CD14-positive monocyte (primary cell): ENCODE measurements at regions not wholly inside any gene's neighbourhood (a gene's known extent, or its start where the extent isn't known, plus 50 kb on each side); places are given as distances from the start of the nearest gene placed in this dataset.

Experiments used
- DNase-seq, 3 donors: peaks; one replicate each; pipeline ENCODE4 v3.0.0-alpha.2; 2011 to 2022
- H2AFZ ChIP-seq: 2 replicates; pipeline ENCODE4 v1.6.0; 2012; ENCODE audit warnings: mild to moderate bottlenecking, low read depth, low read length, inconsistent platforms; ENCODE audit not compliant: insufficient read depth, poor library complexity, severe bottlenecking
- H3K27ac ChIP-seq, 2 donors: 1 replicate in 1 of 2; 2 replicates in 1 of 2; pipeline ENCODE4 v1.5.1; 2012 to 2013; ENCODE audit warnings: low read length in 2 of 2, control low read depth in 1 of 2, inconsistent platforms in 1 of 2, low read depth in 1 of 2, mild to moderate bottlenecking in 1 of 2
- H3K27me3 ChIP-seq, 2 donors: one replicate each; pipeline versions ENCODE4 v1.6.0 to v1.6.1; 2011 to 2013; ENCODE audit warnings: low read length in 2 of 2; ENCODE audit not compliant: control insufficient read depth in 2 of 2, insufficient read depth in 2 of 2
- H3K36me3 ChIP-seq, 2 donors: replicated peaks in 1 of 2; 1 replicate in 1 of 2; 2 replicates in 1 of 2; pipeline versions ENCODE4 v1.5.1 to v1.6.1; 2012 to 2013; ENCODE audit warnings: low read length in 2 of 2, control low read depth in 1 of 2, inconsistent platforms in 1 of 2, mild to moderate bottlenecking in 1 of 2; ENCODE audit not compliant: insufficient read depth in 2 of 2, control insufficient read depth in 1 of 2
- H3K4me1 ChIP-seq, 2 donors: 1 replicate in 1 of 2; 2 replicates in 1 of 2; pipeline versions ENCODE4 v1.5.1 to v1.6.1; 2012 to 2013; ENCODE audit warnings: low read length in 2 of 2, control low read depth in 1 of 2, inconsistent platforms in 1 of 2, mild to moderate bottlenecking in 1 of 2, moderate library complexity in 1 of 2; ENCODE audit not compliant: insufficient read depth in 2 of 2, control insufficient read depth in 1 of 2
- H3K4me2 ChIP-seq: replicated peaks from 2 replicates; pipeline ENCODE3; 2012; ENCODE audit warnings: low read length, moderate library complexity, mild to moderate bottlenecking; ENCODE audit not compliant: poor library complexity, severe bottlenecking; ENCODE audit errors: extremely low read depth
- H3K4me3 ChIP-seq, 3 experiments: fragments of 200-600 bp in 1 of 3; sonication (generic) in 1 of 3; replicated peaks in 1 of 3; 1 replicate in 2 of 3; 2 replicates in 1 of 3; pipeline ENCODE4 v1.5.1; 2011 to 2013; ENCODE audit warnings: low read length in 3 of 3, mild to moderate bottlenecking in 3 of 3, control low read depth in 2 of 3, low read depth in 2 of 3, inconsistent platforms in 1 of 3, moderate library complexity in 1 of 3
- H3K79me2 ChIP-seq: 2 replicates; pipeline ENCODE4 v1.6.0; 2012; ENCODE audit warnings: mild to moderate bottlenecking, control low read depth, inconsistent platforms, low read length, moderate library complexity; ENCODE audit not compliant: insufficient read depth
- H3K9ac ChIP-seq: 2 replicates; pipeline ENCODE4 v1.6.0; 2017; ENCODE audit warnings: low read length, mild to moderate bottlenecking; ENCODE audit not compliant: insufficient read depth, poor library complexity, severe bottlenecking
- H3K9me3 ChIP-seq, 2 donors: replicated peaks in 1 of 2; 1 replicate in 1 of 2; 2 replicates in 1 of 2; pipeline versions ENCODE4 v1.5.1 to v1.6.1; 2012 to 2013; ENCODE audit warnings: low read length in 2 of 2, control low read depth in 1 of 2; ENCODE audit not compliant: control insufficient read depth in 1 of 2, insufficient read depth in 1 of 2
- H4K20me1 ChIP-seq: 2 replicates; pipeline ENCODE4 v1.6.0; 2012; ENCODE audit warnings: mild to moderate bottlenecking, low read length, control low read depth, moderate library complexity; ENCODE audit not compliant: insufficient read depth
- H3K27ac Mint-ChIP-seq, 7 donors: one replicate each; pipeline ENCODE4 v1.8.0; 2020; ENCODE audit warnings: mild to moderate bottlenecking in 7 of 7, mixed read lengths in 7 of 7, moderate library complexity in 6 of 7, inconsistent platforms in 2 of 7
- H3K27me3 Mint-ChIP-seq, 3 donors: one replicate each; pipeline ENCODE4 v1.8.0; 2021 to 2022; ENCODE audit warnings: low read depth in 3 of 3, mild to moderate bottlenecking in 3 of 3, mixed read lengths in 3 of 3, moderate library complexity in 3 of 3, inconsistent platforms in 1 of 3
- H3K36me3 Mint-ChIP-seq, 2 donors: one replicate each; pipeline ENCODE4 v1.8.0; 2020; ENCODE audit warnings: mixed read lengths in 2 of 2, inconsistent platforms in 1 of 2, mild to moderate bottlenecking in 1 of 2
- H3K4me1 Mint-ChIP-seq: one replicate; pipeline ENCODE4 v1.8.0; 2020; ENCODE audit warnings: mild to moderate bottlenecking, mixed read lengths
- H3K4me3 Mint-ChIP-seq, 2 donors: one replicate each; pipeline ENCODE4 v1.8.0; 2020; ENCODE audit warnings: mild to moderate bottlenecking in 2 of 2, mixed read lengths in 2 of 2, moderate library complexity in 1 of 2
- H3K9me3 Mint-ChIP-seq, 7 donors: one replicate each; pipeline ENCODE4 v1.8.0; 2020 to 2022; ENCODE audit warnings: mixed read lengths in 7 of 7, mild to moderate bottlenecking in 6 of 7, moderate library complexity in 6 of 7, inconsistent platforms in 2 of 7
- CTCF ChIP-seq: fragments of 200-600 bp; IDR thresholded peaks from one replicate; pipeline ENCODE4 v1.8.0; 2022; ENCODE audit warnings: antibody characterized with exemption, mild to moderate bottlenecking
- WGBS: methylation state at CpG from one replicate; pipeline ENCODE4 v1.1.5; 2013; ENCODE audit warnings: missing lambda C conversion rate; ENCODE audit not compliant: insufficient coverage; 5-methylcytosine and 5-hydroxymethylcytosine counted together
- intact Hi-C, 2 donors: fragments of 100-400 bp; cut with micrococcal nuclease; formaldehyde crosslinking; loops; one replicate each; pipeline versions ENCODE4 v1.15.0 to v1.15.1; 2023

GRCh38 chr5:86536396-86536795 is 81.3 kb upstream of the COX7C start:
- 92% methylated on average over 3 of the region's 3 CpGs for WGBS
- Histone ChIP-seq H3K4me3 (no peak overlapping the region), H3K9me3 (no peaks in the 10 kb centered on the region), H4K20me1 (no peaks in the 10 kb centered on the region), H3K36me3 (no peaks in the 10 kb centered on the region), H2AFZ (no peak overlapping the region), H3K79me2 (no peaks in the 10 kb centered on the region), H3K27me3 (no peaks in the 10 kb centered on the region), H3K9ac (no peak overlapping the region), H3K4me2 (no peak overlapping the region), H3K27ac (no peak overlapping the region), H3K4me1 (no peaks in the 10 kb centered on the region)
- Mint-ChIP-seq H3K4me3 (no peak overlapping the region), H3K27me3 (peaks cover 0 to 2% (median 0%) of the 10 kb centered on the region in 3 donors), H3K4me1 (no peaks in the 10 kb centered on the region), H3K27ac (no peak overlapping the region), H3K36me3 (no peaks in the 10 kb centered on the region), H3K9me3 (peaks cover 0 to 4% (median 0%) of the 10 kb centered on the region in 7 donors)
- DNase-seq = no peak
- TF ChIP-seq CTCF = no peak
- intact Hi-C loops = no loop called here

- Mint-ChIP-seq H3K36me3 (no peaks in the 10 kb centered on the region), H3K9me3 (peaks cover 0 to 4% (median 0%) of the 10 kb centered on the region in 7 donors), H3K4me1 (no peaks in the 10 kb centered on the region), H3K27ac (no peak overlapping the region), H3K27me3 (peaks cover 0 to under 1% (median 0%) of the 10 kb centered on the region in 3 donors), H3K4me3 (no peak overlapping the region)
- no peak overlapping the region for H3K27ac ChIP-seq
- no peaks in the 10 kb centered on the region for H4K20me1 ChIP-seq
- no peaks in the 10 kb centered on the region for H3K4me1 ChIP-seq
- intact Hi-C loops = no loop called here
- no peak for TF ChIP-seq CTCF
- H3K36me3 ChIP-seq = no peaks in the 10 kb centered on the region
- no CpG with 5 or more reads among the region's 3 CpGs for WGBS
- no peak for DNase-seq
- H3K79me2 ChIP-seq = no peaks in the 10 kb centered on the region
- H3K9me3 ChIP-seq = no peaks in the 10 kb centered on the region
- H3K4me3 ChIP-seq = no peak overlapping the region
- no peak overlapping the region for H3K9ac ChIP-seq
- H2AFZ ChIP-seq = no peak overlapping the region
- H3K4me2 ChIP-seq = no peak overlapping the region
- H3K27me3 ChIP-seq = no peaks in the 10 kb centered on the region
Measured at GRCh38 chr5:86542532-86542931, 75.2 kb upstream of the COX7C start.
